H9 (cell line): ENCODE measurements at regions not wholly inside any gene's neighbourhood (a gene's known extent, or its start where the extent isn't known, plus 50 kb on each side); places are given as distances from the start of the nearest gene placed in this dataset.

Experiments
- DNase-seq: peaks from one replicate; pipeline ENCODE4 v3.0.0-alpha.2; 2017
- H2AFZ ChIP-seq: one replicate; pipeline ENCODE4 v1.6.1; 2013; ENCODE audit warnings: mild to moderate bottlenecking, low read length, control low read depth, moderate library complexity
- H2AK5ac ChIP-seq: 2 replicates; pipeline ENCODE4 v1.6.1; 2013; ENCODE audit warnings: low read length, control low read depth, mixed read lengths; ENCODE audit not compliant: insufficient read length
- H2BK120ac ChIP-seq: one replicate; pipeline ENCODE4 v1.6.1; 2013; ENCODE audit warnings: low read depth, mild to moderate bottlenecking, low read length, control low read depth, inconsistent platforms; ENCODE audit not compliant: poor library complexity, severe bottlenecking
- H2BK12ac ChIP-seq: 2 replicates; pipeline ENCODE4 v1.6.1; 2013; ENCODE audit warnings: low read length, control low read depth, mixed read lengths, low read depth; ENCODE audit not compliant: insufficient read length
- H2BK15ac ChIP-seq: 2 replicates; pipeline ENCODE4 v1.6.1; 2013; ENCODE audit warnings: low read depth, low read length, control low read depth
- H2BK20ac ChIP-seq: one replicate; pipeline ENCODE4 v1.6.1; 2013; ENCODE audit warnings: low read depth, mild to moderate bottlenecking, low read length, control low read depth, inconsistent platforms; ENCODE audit not compliant: poor library complexity, severe bottlenecking
- H2BK5ac ChIP-seq: 2 replicates; pipeline ENCODE4 v1.6.1; 2013; ENCODE audit warnings: low read length, control low read depth, mixed read lengths; ENCODE audit not compliant: insufficient read length
- H3K14ac ChIP-seq: 2 replicates; pipeline ENCODE4 v1.6.1; 2013; ENCODE audit warnings: low read length, control low read depth; ENCODE audit not compliant: insufficient read depth
- H3K18ac ChIP-seq: 2 replicates; pipeline ENCODE4 v1.6.1; 2013; ENCODE audit warnings: low read depth, mild to moderate bottlenecking, mixed read lengths, low read length, control low read depth; ENCODE audit not compliant: insufficient read length
- H3K23ac ChIP-seq: 2 replicates; pipeline ENCODE4 v1.6.1; 2013; ENCODE audit warnings: low read length, control low read depth, mixed read lengths, low read depth; ENCODE audit not compliant: insufficient read length
- H3K23me2 ChIP-seq: 2 replicates; pipeline ENCODE4 v1.6.1; 2013; ENCODE audit warnings: low read depth, mild to moderate bottlenecking, mixed read lengths, low read length, control low read depth; ENCODE audit not compliant: insufficient read length, poor library complexity, severe bottlenecking
- H3K27ac ChIP-seq: 2 replicates; pipeline ENCODE4 v1.5.1; 2013; ENCODE audit warnings: low read length, control low read depth, mixed read lengths, low read depth; ENCODE audit not compliant: insufficient read length
- H3K27me3 ChIP-seq: 2 replicates; pipeline ENCODE4 v1.6.1; 2013; ENCODE audit warnings: low read length, control low read depth, inconsistent platforms; ENCODE audit not compliant: insufficient read depth
- H3K4ac ChIP-seq: 2 replicates; pipeline ENCODE4 v1.6.1; 2013; ENCODE audit warnings: low read depth, mild to moderate bottlenecking, control low read depth, inconsistent platforms, low read length, moderate library complexity
- H3K4me1 ChIP-seq: 2 replicates; pipeline ENCODE4 v1.6.1; 2013; ENCODE audit warnings: low read length, control low read depth, inconsistent platforms; ENCODE audit not compliant: insufficient read depth
- H3K4me2 ChIP-seq: 2 replicates; pipeline ENCODE4 v1.6.1; 2013; ENCODE audit warnings: low read length, control low read depth, mixed read lengths; ENCODE audit not compliant: insufficient read length, insufficient read depth
- H3K56ac ChIP-seq: 2 replicates; pipeline ENCODE4 v1.6.1; 2013; ENCODE audit warnings: low read depth, mild to moderate bottlenecking, mixed read lengths, low read length, control low read depth; ENCODE audit not compliant: insufficient read length
- H3K79me1 ChIP-seq: 2 replicates; pipeline ENCODE4 v1.6.1; 2013; ENCODE audit warnings: low read depth, mild to moderate bottlenecking, moderate library complexity, low read length, control low read depth, inconsistent platforms; ENCODE audit not compliant: insufficient read depth, poor library complexity, severe bottlenecking
- H3K79me2 ChIP-seq: 2 replicates; pipeline ENCODE4 v1.6.1; 2013; ENCODE audit warnings: low read length, control low read depth, inconsistent platforms; ENCODE audit not compliant: insufficient read depth
- H3K9ac ChIP-seq: 2 replicates; pipeline ENCODE4 v1.6.1; 2013; ENCODE audit warnings: low read length, control low read depth, mixed read lengths; ENCODE audit not compliant: insufficient read length; ENCODE audit errors: extremely low read depth
- H3K9me3 ChIP-seq: one replicate; pipeline ENCODE4 v1.6.1; 2013; ENCODE audit warnings: low read depth, low read length, inconsistent platforms; ENCODE audit not compliant: control insufficient read depth
- H3T11ph ChIP-seq: one replicate; pipeline ENCODE4 v1.6.1; 2013; ENCODE audit warnings: mild to moderate bottlenecking, low read length, control low read depth, inconsistent platforms
- H4K20me1 ChIP-seq: one replicate; pipeline ENCODE4 v1.6.1; 2013; ENCODE audit not compliant: control insufficient read depth, insufficient read length, insufficient read depth
- H4K5ac ChIP-seq: 2 replicates; pipeline ENCODE4 v1.6.1; 2013; ENCODE audit warnings: low read depth, mild to moderate bottlenecking, mixed read lengths, low read length, control low read depth; ENCODE audit not compliant: insufficient read length
- H4K8ac ChIP-seq: replicated peaks from 2 replicates; pipeline ENCODE4 v1.6.1; 2013; ENCODE audit warnings: low read length, control low read depth, mixed read lengths, low read depth; ENCODE audit not compliant: insufficient read length
- H4K91ac ChIP-seq: 2 replicates; pipeline ENCODE4 v1.6.1; 2013; ENCODE audit warnings: low read depth, mild to moderate bottlenecking, moderate library complexity, mixed read lengths, low read length, control low read depth; ENCODE audit not compliant: insufficient read length
- H3K27ac Mint-ChIP-seq, 3 experiments: 2 replicates in 2 of 3; 3 replicates in 1 of 3; pipeline ENCODE4 v1.8.0; 2020 to 2021; ENCODE audit warnings: mixed read lengths in 3 of 3, mild to moderate bottlenecking in 1 of 3, moderate library complexity in 1 of 3
- H3K27me3 Mint-ChIP-seq: 2 replicates; pipeline ENCODE4 v1.8.0; 2021; ENCODE audit warnings: low read depth, mild to moderate bottlenecking, moderate library complexity, mixed read lengths
- H3K36me3 Mint-ChIP-seq, 3 experiments: 2 replicates in 2 of 3; 3 replicates in 1 of 3; pipeline ENCODE4 v1.8.0; 2020 to 2021; ENCODE audit warnings: low read depth in 3 of 3, mixed read lengths in 3 of 3; ENCODE audit not compliant: insufficient read depth in 1 of 3
- H3K4me1 Mint-ChIP-seq, 2 experiments: 2 replicates each; pipeline ENCODE4 v1.8.0; 2020; ENCODE audit warnings: mixed read lengths in 2 of 2
- H3K4me3 Mint-ChIP-seq, 2 experiments: 2 replicates in 1 of 2; 3 replicates in 1 of 2; pipeline ENCODE4 v1.8.0; 2020 to 2021; ENCODE audit warnings: mild to moderate bottlenecking in 2 of 2, mixed read lengths in 2 of 2, moderate library complexity in 1 of 2
- H3K9me3 Mint-ChIP-seq, 2 experiments: 2 replicates in 1 of 2; 3 replicates in 1 of 2; pipeline ENCODE4 v1.8.0; 2020; ENCODE audit warnings: mild to moderate bottlenecking in 2 of 2, mixed read lengths in 2 of 2, moderate library complexity in 1 of 2
- CTCF ChIP-seq: fragments of 200-600 bp; sonication (generic); conservative IDR thresholded peaks from 3 replicates; pipeline ENCODE4 v1.8.0; 2021; ENCODE audit warnings: antibody characterized with exemption, mild to moderate bottlenecking
- WGBS: extraction: QIAGEN DNeasy Blood & Tissue Kit; methylation state at CpG from one replicate; pipeline ENCODE4 v1.1.7; 2013; ENCODE audit warnings: missing lambda C conversion rate, low lambda C conversion rate, mixed read lengths; ENCODE audit not compliant: insufficient read length; ENCODE audit errors: extremely low coverage; 5-methylcytosine and 5-hydroxymethylcytosine counted together

GRCh38 chr3:153670577-153670976 lies 450.6 kb upstream of the ARHGEF26 start:
- WGBS = no CpG with 5 or more reads among the region's 3 CpGs
- no peak overlapping the region for H3K4me2 ChIP-seq
- H2BK15ac ChIP-seq = no peak overlapping the region
- H3K14ac ChIP-seq = no peak overlapping the region
- H3K9me3 ChIP-seq = no peaks in the 10 kb centered on the region
- H2AFZ ChIP-seq = no peak overlapping the region
- no peak overlapping the region for H2AK5ac ChIP-seq
- no peaks in the 10 kb centered on the region; the same call in 1 of the 2 replicates for H3K4me1 ChIP-seq
- H3K4me3 Mint-ChIP-seq = no peak overlapping the region
- no peaks in the 10 kb centered on the region for H3K27me3 ChIP-seq
- no peaks in the 10 kb centered on the region; a peak in 1 of 5 replicates for H3K9me3 Mint-ChIP-seq
- no peaks in the 10 kb centered on the region for H3K27me3 Mint-ChIP-seq
- H3K27ac ChIP-seq = no peak overlapping the region
- H3K4ac ChIP-seq = no peak overlapping the region
- no peak overlapping the region for H3K9ac ChIP-seq
- H3K23ac ChIP-seq = no peak overlapping the region
- H4K91ac ChIP-seq = no peak overlapping the region
- H3K23me2 ChIP-seq = no peaks in the 10 kb centered on the region
- H2BK120ac ChIP-seq = no peak overlapping the region
- H2BK12ac ChIP-seq = no peak overlapping the region
- no peaks in the 10 kb centered on the region for H3K79me1 ChIP-seq
- H3K56ac ChIP-seq = no peak overlapping the region
- H3K36me3 Mint-ChIP-seq = no peaks in the 10 kb centered on the region
- no peaks in the 10 kb centered on the region for H3K79me2 ChIP-seq
- H3K27ac Mint-ChIP-seq = no peak overlapping the region
- H3K4me1 Mint-ChIP-seq = peaks cover 11 to 12% of the 10 kb centered on the region in 2 experiments
- no peak overlapping the region for H4K5ac ChIP-seq
- H2BK5ac ChIP-seq = no peak overlapping the region
- H2BK20ac ChIP-seq = no peak overlapping the region
- no peak overlapping the region for H4K8ac ChIP-seq
- H3T11ph ChIP-seq = no peak overlapping the region
- TF ChIP-seq CTCF = no peak
- no peaks in the 10 kb centered on the region for H4K20me1 ChIP-seq
- no peak overlapping the region for H3K18ac ChIP-seq
- no peak for DNase-seq
